OCI-LY7 (cell line): ENCODE measurements at regions not wholly inside any gene's neighbourhood (a gene's known extent, or its start where the extent isn't known, plus 50 kb on each side); places are given as distances from the start of the nearest gene placed in this dataset.

Experiments
- CTCF ChIP-seq: fragments of 200-600 bp; sonication (generic); conservative IDR thresholded peaks from 2 replicates; pipeline ENCODE4 v1.5.1; 2014; ENCODE audit warnings: mild to moderate bottlenecking, antibody characterized with exemption, low read length, moderate library complexity, mixed read lengths
- EZH2phosphoT487 ChIP-seq: fragments of 200-600 bp; sonication (generic); IDR thresholded peaks from 2 replicates; pipeline ENCODE4 v1.6.1; 2018; ENCODE audit warnings: low read depth, borderline replicate concordance, mild to moderate bottlenecking, mixed run types, antibody characterized with exemption, low read length, moderate library complexity, mixed read lengths

GRCh38 chr10:35848412-35848811 is 206.3 kb upstream of the FZD8 start:
- TF ChIP-seq CTCF (no peak), EZH2phosphoT487 (no peak)
